Caco-2 (cell line): ENCODE measurements at regions not wholly inside any gene's neighbourhood (a gene's known extent, or its start where the extent isn't known, plus 50 kb on each side); places are given as distances from the start of the nearest gene placed in this dataset.

Source experiments
- BruUV-seq: library from RNA; stranded (reverse); fragments of 400-500 nt; replicated peaks from 2 replicates; lab custom pipeline; 2021; lab: Mats Ljungman, UMichigan
- CTCF ChIA-PET: fragments of 300-600 bp; sonication (Branson Sonifier 250); formaldehyde crosslinking; loops from one replicate; lab custom pipeline; 2022; ENCODE audit warnings: antibody characterized with exemption; lab: Charles Lee
- POLR2A ChIA-PET: fragments of 300-600 bp; sonication (Branson Sonifier 250); formaldehyde crosslinking; loops from one replicate; lab custom pipeline; 2022; ENCODE audit warnings: antibody characterized with exemption; lab: Charles Lee
- DNase-seq, 2 experiments: peaks; one replicate each; pipeline versions ENCODE4 v3.0.0 to v3.0.0-alpha.2; 2020 to 2022
- H3K27me3 ChIP-seq: replicated peaks from 2 replicates; pipeline ENCODE4 v1.6.0; 2011; ENCODE audit warnings: low read length; ENCODE audit not compliant: control insufficient read depth, insufficient read depth
- H3K36me3 ChIP-seq: 2 replicates; pipeline ENCODE4 v1.5.1; 2011; ENCODE audit warnings: low read length; ENCODE audit not compliant: control insufficient read depth, insufficient read depth
- H3K4me1 ChIP-seq: fragments of 250-450 bp; sonication (Bioruptor Pico); 2 replicates; pipeline ENCODE4 v1.5.1; 2020; ENCODE audit warnings: mild to moderate bottlenecking
- H3K4me3 ChIP-seq: 2 replicates; pipeline ENCODE4 v1.5.1; 2011; ENCODE audit warnings: low read depth, mild to moderate bottlenecking, control low read depth, low read length
- H3K9me3 ChIP-seq: fragments of 250-450 bp; sonication (Bioruptor Pico); 2 replicates; pipeline ENCODE4 v1.5.1; 2020; ENCODE audit warnings: mild to moderate bottlenecking, moderate library complexity
- H3K27ac Mint-ChIP-seq: one replicate; pipeline ENCODE4 v1.8.0; 2022; ENCODE audit warnings: mixed read lengths; ENCODE audit not compliant: unreplicated experiment
- H3K27me3 Mint-ChIP-seq: one replicate; pipeline ENCODE4 v1.8.0; 2022; ENCODE audit warnings: mixed read lengths; ENCODE audit not compliant: insufficient read depth, unreplicated experiment
- H3K36me3 Mint-ChIP-seq: one replicate; pipeline ENCODE4 v1.8.0; 2022; ENCODE audit warnings: mild to moderate bottlenecking, mixed read lengths; ENCODE audit not compliant: insufficient read depth, unreplicated experiment
- H3K4me1 Mint-ChIP-seq: one replicate; pipeline ENCODE4 v1.8.0; 2022; ENCODE audit warnings: low read depth, mixed read lengths; ENCODE audit not compliant: unreplicated experiment
- H3K4me3 Mint-ChIP-seq: one replicate; pipeline ENCODE4 v1.8.0; 2022; ENCODE audit warnings: mild to moderate bottlenecking, moderate library complexity, mixed read lengths; ENCODE audit not compliant: unreplicated experiment
- H3K9me3 Mint-ChIP-seq: one replicate; pipeline ENCODE4 v1.8.0; 2022; ENCODE audit warnings: mixed read lengths; ENCODE audit not compliant: unreplicated experiment
- CTCF ChIP-seq, 2 experiments: fragments of 200-600 bp in 1 of 2; IDR thresholded peaks; 1 replicate in 1 of 2; 2 replicates in 1 of 2; pipeline versions ENCODE4 v1.5.1 to v1.8.0; 2011 to 2022; ENCODE audit warnings: antibody characterized with exemption in 1 of 2, control low read depth in 1 of 2, inconsistent platforms in 1 of 2, low read depth in 1 of 2, low read length in 1 of 2, mild to moderate bottlenecking in 1 of 2, moderate library complexity in 1 of 2; ENCODE audit not compliant: insufficient read depth in 1 of 2, severe bottlenecking in 1 of 2, unreplicated experiment in 1 of 2
- intact Hi-C: fragments of 100-400 bp; cut with micrococcal nuclease; formaldehyde crosslinking; loops from one replicate; pipeline ENCODE4 v1.10.0; 2022; ENCODE audit not compliant: unreplicated experiment

GRCh38 chr1:25086518-25087079 lies 145.7 kb downstream of the SYF2 start:
- H3K4me1 Mint-ChIP-seq: peaks cover 7% of the 10 kb centered on the region
- no peak overlapping the region for H3K4me3 Mint-ChIP-seq
- no peaks in the 10 kb centered on the region for H3K9me3 ChIP-seq
- H3K36me3 Mint-ChIP-seq: no peaks in the 10 kb centered on the region
- no peaks in the 10 kb centered on the region for H3K27me3 ChIP-seq
- no peak for TF ChIP-seq CTCF (IDR thresholded peaks at IDR 0.05; ENCODE audit: insufficient read depth in 1 of 2, low read depth in 1 of 2, low read length in 1 of 2, severe bottlenecking in 1 of 2, unreplicated experiment in 1 of 2)
- H3K9me3 Mint-ChIP-seq: no peaks in the 10 kb centered on the region
- POLR2A ChIA-PET: interaction anchor here (0.6 kb wide), 1 partner anchor 117 kb away, joined by 3 read pairs; no protein-coding TSS in a partner anchor
- CTCF ChIA-PET: no interaction called here
- H3K36me3 ChIP-seq: no peaks in the 10 kb centered on the region
- BruUV-seq: no TSS peak
- intact Hi-C loops: no loop called here
- no peak overlapping the region for H3K27ac Mint-ChIP-seq
- no peaks in the 10 kb centered on the region for H3K27me3 Mint-ChIP-seq
- no peak for DNase-seq
- H3K4me3 ChIP-seq: no peak overlapping the region
- H3K4me1 ChIP-seq: no peaks in the 10 kb centered on the region

DNA sequence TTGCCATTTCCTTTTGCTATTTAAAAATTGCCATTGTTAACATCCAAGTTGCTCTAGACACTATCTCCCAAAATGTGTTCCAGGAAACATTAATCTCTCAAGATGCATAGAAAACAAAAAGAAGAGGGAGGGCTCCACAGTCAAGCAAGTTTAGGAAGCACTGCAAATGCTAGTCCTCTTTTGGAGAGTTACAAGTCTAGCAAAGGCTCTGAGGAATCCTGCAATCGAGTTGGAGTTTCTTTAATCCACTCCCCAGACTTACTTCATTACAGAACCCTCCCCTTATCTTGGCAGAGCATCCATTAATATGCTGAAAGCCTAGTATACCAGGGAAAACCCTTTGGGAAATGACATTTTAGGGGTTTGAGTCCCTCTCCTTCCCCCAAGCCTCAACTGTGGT lies 147.9 kb downstream of the SYF2 start:
- Mint-ChIP-seq H3K4me1 (no peaks in the 10 kb centered on the region), H3K27ac (no peak overlapping the region), H3K9me3 (no peaks in the 10 kb centered on the region), H3K36me3 (no peaks in the 10 kb centered on the region), H3K4me3 (no peak overlapping the region), H3K27me3 (no peaks in the 10 kb centered on the region)
- H3K4me3 ChIP-seq: no peak overlapping the region
- ChIA-PET POLR2A (no interaction called here), CTCF (no interaction called here)
- no peaks in the 10 kb centered on the region for H3K36me3 ChIP-seq
- no peaks in the 10 kb centered on the region for H3K9me3 ChIP-seq
- intact Hi-C loops: no loop called here
- no peaks in the 10 kb centered on the region for H3K27me3 ChIP-seq
- no peak for DNase-seq
- H3K4me1 ChIP-seq: no peaks in the 10 kb centered on the region
- no peak for TF ChIP-seq CTCF (IDR thresholded peaks at IDR 0.05; ENCODE audit: insufficient read depth in 1 of 2, low read depth in 1 of 2, low read length in 1 of 2, severe bottlenecking in 1 of 2, unreplicated experiment in 1 of 2)
- BruUV-seq: no TSS peak

GRCh38 chr1:25083481-25084345 lies 148.6 kb downstream of the SYF2 start:
- H3K4me1 ChIP-seq: no peaks in the 10 kb centered on the region
- intact Hi-C loops: no loop called here
- no peaks in the 10 kb centered on the region for H3K27me3 ChIP-seq
- Mint-ChIP-seq H3K27ac (no peak overlapping the region), H3K9me3 (no peaks in the 10 kb centered on the region), H3K36me3 (no peaks in the 10 kb centered on the region), H3K4me3 (no peak overlapping the region), H3K4me1 (no peaks in the 10 kb centered on the region), H3K27me3 (no peaks in the 10 kb centered on the region)
- no peak for DNase-seq
- no peak for TF ChIP-seq CTCF (IDR thresholded peaks at IDR 0.05; ENCODE audit: insufficient read depth in 1 of 2, low read depth in 1 of 2, low read length in 1 of 2, severe bottlenecking in 1 of 2, unreplicated experiment in 1 of 2)
- ChIA-PET CTCF (no interaction called here), POLR2A (interaction anchor here (0.5 kb wide), 1 partner anchor 15 kb away, joined by 6 read pairs; no protein-coding TSS in a partner anchor)
- H3K4me3 ChIP-seq: no peak overlapping the region
- no TSS peak for BruUV-seq
- no peaks in the 10 kb centered on the region for H3K9me3 ChIP-seq
- H3K36me3 ChIP-seq: no peaks in the 10 kb centered on the region
